ENCODE measurements at regions not wholly inside any gene's neighbourhood (a gene's known extent, or its start where the extent isn't known, plus 50 kb on each side); places are given as distances from the start of the nearest gene placed in this dataset.
"Not testable (repeated sequence)": the region's sequence is repeated elsewhere in the genome, so short reads cannot be mapped to it uniquely, and the experiment has no call there.

DNA sequence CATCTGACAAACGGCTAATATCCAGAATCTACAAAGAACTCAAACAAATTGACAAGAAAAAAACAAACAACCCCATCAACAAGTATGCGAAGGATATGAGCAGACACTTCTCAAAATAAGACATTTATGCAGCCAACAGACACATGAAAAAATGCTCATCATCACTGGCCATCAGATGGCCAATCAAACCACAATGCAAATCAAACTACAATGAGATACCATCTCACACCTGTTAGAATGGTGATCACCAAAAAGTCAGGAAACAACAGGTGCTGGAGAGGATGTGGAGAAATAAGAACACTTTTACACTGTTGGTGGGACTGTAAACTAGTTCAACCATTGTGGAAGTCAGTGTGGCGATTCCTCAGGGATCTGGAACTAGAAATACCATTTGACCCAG is 1282.2 kb upstream of the ADGRL4 start:
- H3K4me1 ChIP-seq (replicated peaks in 1 of 4; ENCODE audit: control insufficient read depth in 3 of 4, insufficient read depth in 4 of 4, low read length in 3 of 4); H4K8ac ChIP-seq (ENCODE audit: extremely low read depth, insufficient read depth, low read length); H3K4ac ChIP-seq (replicated peaks; ENCODE audit: insufficient read length, low read depth, low read length); H3K23me2 ChIP-seq (ENCODE audit: low read depth, low read length); H3K9ac ChIP-seq (replicated peaks in 1 of 4; ENCODE audit: extremely low read depth in 1 of 4, low read depth in 3 of 4, low read length in 3 of 4); H3K27me3 ChIP-seq (replicated peaks in 1 of 4; ENCODE audit: control insufficient read depth in 3 of 4, extremely low read depth in 1 of 4, insufficient read depth in 3 of 4, low read length in 3 of 4); H3K23ac ChIP-seq (ENCODE audit: insufficient read length); H3K79me2 ChIP-seq (ENCODE audit: control insufficient read depth in 1 of 2, insufficient read depth in 2 of 2, low read length in 2 of 2); H3K4me3 ChIP-seq (ENCODE audit: extremely low read depth in 1 of 4, insufficient read depth in 2 of 4, low read depth in 3 of 4, low read length in 4 of 4); H3K36me3 ChIP-seq (ENCODE audit: control insufficient read depth in 2 of 4, insufficient read depth in 4 of 4, low read length in 3 of 4); CTCF ChIA-PET (ENCODE audit: partially characterized antibody); POLR2A ChIA-PET (ENCODE audit: partially characterized antibody); H2BK5ac ChIP-seq (ENCODE audit: low read depth, low read length); H2AK5ac ChIP-seq (ENCODE audit: low read depth, low read length); H3K4me2 ChIP-seq (ENCODE audit: insufficient read depth in 1 of 2, low read depth in 2 of 2, low read length in 2 of 2); H3K18ac ChIP-seq (ENCODE audit: extremely low read depth, low read length); H4K20me1 ChIP-seq (replicated peaks in 1 of 2; ENCODE audit: control insufficient read depth in 1 of 2, insufficient read depth in 2 of 2, low read length in 2 of 2); H4K5ac ChIP-seq (ENCODE audit: insufficient read length, low read depth, low read length); H3K79me1 ChIP-seq (ENCODE audit: low read depth, low read length); H2BK12ac ChIP-seq (ENCODE audit: low read depth, low read length); FAIRE-seq; H3K56ac ChIP-seq (replicated peaks; ENCODE audit: insufficient read length, low read depth, low read length); H4K91ac ChIP-seq (replicated peaks; ENCODE audit: insufficient read length, low read length); H2AFZ ChIP-seq (ENCODE audit: low read length); DNase-seq (ENCODE audit: low read depth in 1 of 2, low spot score in 2 of 2); H3K9me3 ChIP-seq (ENCODE audit: insufficient read depth in 2 of 2, low read depth in 1 of 2, low read length in 1 of 2); H2BK20ac ChIP-seq (ENCODE audit: low read length); H2BK15ac ChIP-seq (ENCODE audit: low read length); H3K14ac ChIP-seq (ENCODE audit: insufficient read length); H2BK120ac ChIP-seq (replicated peaks; ENCODE audit: low read depth, low read length); H3K27ac ChIP-seq (ENCODE audit: low read depth, low read length): not testable (repeated sequence)
- WGBS, 2 experiments (ENCODE audit: extremely low coverage in 1 of 2, insufficient coverage in 1 of 2, insufficient read length in 1 of 2, insufficient replicate concordance in 2 of 2, low coverage in 1 of 2, low lambda C conversion rate in 2 of 2, missing lambda C conversion rate in 1 of 2), result 95% methylated on average over 3 of the region's 3 CpGs; no CpG with 5 or more reads in 1 of the 2 experiments

Measured in H1 (cell line).